ENCODE measurements at regions not wholly inside any gene's neighbourhood (a gene's known extent, or its start where the extent isn't known, plus 50 kb on each side); places are given as distances from the start of the nearest gene placed in this dataset.

DNA sequence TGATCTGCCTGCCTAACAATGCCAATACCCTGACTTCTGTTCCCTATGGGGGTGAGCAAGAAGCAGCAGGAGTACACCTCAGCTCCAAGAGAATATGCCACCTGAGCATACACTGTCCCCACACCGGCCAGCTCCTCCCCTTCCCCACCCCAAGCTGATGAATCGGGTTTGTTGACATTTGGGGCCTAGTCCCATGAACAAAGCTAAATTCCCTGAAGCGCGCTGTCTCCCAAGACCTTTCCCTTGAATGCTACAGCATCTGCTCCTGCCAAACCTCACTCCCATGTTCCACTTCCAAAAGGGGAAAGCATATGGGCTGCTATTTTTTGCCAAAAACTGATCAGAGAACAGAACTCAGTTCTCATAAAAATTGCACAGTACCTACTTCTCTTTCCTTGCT is 220.4 kb upstream of the CAMK1G start:
- no peak for TF ChIP-seq CTCF (IDR thresholded peaks at IDR 0.05; ENCODE audit: borderline replicate concordance, extremely low read depth, insufficient read depth)
- H3K9ac ChIP-seq (ENCODE audit: low read length in 3 of 3): no peak overlapping the region
- intact Hi-C loops (cut with DNase I): no loop called here
- no peak for FAIRE-seq
- peak in 1 of 5 donors; percentile 29 for DNase-seq
- H3K36me3 ChIP-seq (ENCODE audit: control insufficient read depth in 2 of 3, insufficient read depth in 3 of 3, low read length in 3 of 3): no peaks in the 10 kb centered on the region
- H3K27ac ChIP-seq (ENCODE audit: low read depth in 2 of 2, low read length in 2 of 2): no peak overlapping the region
- no peaks in the 10 kb centered on the region for H3K9me3 ChIP-seq (ENCODE audit: control insufficient read depth in 2 of 3, insufficient read depth in 1 of 3, low read length in 3 of 3)
- no peak overlapping the region for H3K4me3 ChIP-seq (ENCODE audit: low read length in 3 of 3)
- no peaks in the 10 kb centered on the region for H3K4me1 ChIP-seq (ENCODE audit: control insufficient read depth in 2 of 3, insufficient read depth in 2 of 3, low read depth in 1 of 3, low read length in 3 of 3)
- H3K27me3 ChIP-seq (ENCODE audit: control insufficient read depth, insufficient read depth, low read length): no peaks in the 10 kb centered on the region

GRCh38 chr1:209364716-209365115 is 218.8 kb upstream of the CAMK1G start:
- H3K4me3 ChIP-seq (ENCODE audit: low read length in 3 of 3): no peak overlapping the region
- H3K27ac ChIP-seq (ENCODE audit: low read depth in 2 of 2, low read length in 2 of 2): no peak overlapping the region
- H3K4me1 ChIP-seq (ENCODE audit: control insufficient read depth in 2 of 3, insufficient read depth in 2 of 3, low read depth in 1 of 3, low read length in 3 of 3): peaks cover 0 to 3% (median 0%) of the 10 kb centered on the region in 3 donors
- intact Hi-C loops (cut with DNase I): no loop called here
- H3K36me3 ChIP-seq (ENCODE audit: control insufficient read depth in 2 of 3, insufficient read depth in 3 of 3, low read length in 3 of 3): no peaks in the 10 kb centered on the region
- no peaks in the 10 kb centered on the region for H3K27me3 ChIP-seq (ENCODE audit: control insufficient read depth, insufficient read depth, low read length)
- no peak for FAIRE-seq
- no peak for DNase-seq
- H3K9me3 ChIP-seq (ENCODE audit: control insufficient read depth in 2 of 3, insufficient read depth in 1 of 3, low read length in 3 of 3): no peaks in the 10 kb centered on the region
- TF ChIP-seq CTCF (IDR thresholded peaks at IDR 0.05; ENCODE audit: borderline replicate concordance, extremely low read depth, insufficient read depth): no peak
- no peak overlapping the region for H3K9ac ChIP-seq (ENCODE audit: low read length in 3 of 3)

DNA sequence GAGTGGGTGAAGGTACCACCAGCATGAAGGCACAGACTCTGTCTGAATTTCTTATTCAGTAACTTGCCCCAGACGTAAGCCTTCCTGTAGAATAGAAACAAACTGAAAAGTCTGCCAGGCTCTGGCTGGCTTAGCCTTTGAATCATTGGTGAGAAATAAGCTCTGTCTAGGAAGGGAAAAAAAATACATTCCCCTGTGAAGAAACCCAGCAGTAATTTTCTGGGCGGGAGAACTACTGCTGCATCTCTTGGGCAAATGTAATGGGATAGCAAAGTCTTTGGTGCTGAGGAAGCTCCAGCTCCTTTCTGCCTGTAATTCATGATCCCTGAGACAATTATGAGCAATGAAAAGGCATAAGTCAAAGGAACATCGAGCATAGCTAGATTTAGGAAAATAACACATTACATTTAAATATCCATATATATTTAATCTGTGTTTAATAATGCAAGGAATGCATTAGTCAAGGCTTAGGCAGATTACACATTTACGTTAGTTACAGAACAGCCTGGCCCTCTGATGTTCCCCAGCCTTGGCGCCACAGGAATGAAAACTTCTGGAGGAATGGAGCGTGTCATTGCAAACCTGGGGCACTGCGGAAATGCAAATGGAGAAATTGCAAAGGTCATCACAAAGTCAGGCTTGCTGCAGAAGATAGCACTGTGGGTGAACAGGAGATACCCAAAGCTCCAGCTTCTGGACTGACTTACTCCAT is 216.3 kb upstream of the CAMK1G start:
- Histone ChIP-seq H3K27ac (ENCODE audit: low read depth in 2 of 2, low read length in 2 of 2) (no peak overlapping the region), H3K36me3 (ENCODE audit: control insufficient read depth in 2 of 3, insufficient read depth in 3 of 3, low read length in 3 of 3) (no peaks in the 10 kb centered on the region), H3K9me3 (ENCODE audit: control insufficient read depth in 2 of 3, insufficient read depth in 1 of 3, low read length in 3 of 3) (no peaks in the 10 kb centered on the region), H3K4me3 (ENCODE audit: low read length in 3 of 3) (no peak overlapping the region), H3K9ac (ENCODE audit: low read length in 3 of 3) (no peak overlapping the region), H3K4me1 (ENCODE audit: control insufficient read depth in 2 of 3, insufficient read depth in 2 of 3, low read depth in 1 of 3, low read length in 3 of 3) (peaks cover 0 to 3% (median 0%) of the 10 kb centered on the region in 3 donors), H3K27me3 (ENCODE audit: control insufficient read depth, insufficient read depth, low read length) (no peaks in the 10 kb centered on the region)
- FAIRE-seq (no peak), DNase-seq (no peak)
- intact Hi-C loops (cut with DNase I): no loop called here
- TF ChIP-seq CTCF (IDR thresholded peaks at IDR 0.05; ENCODE audit: borderline replicate concordance, extremely low read depth, insufficient read depth): no peak
